WTC11 (cell line): ENCODE measurements at regions not wholly inside any gene's neighbourhood (a gene's known extent, or its start where the extent isn't known, plus 50 kb on each side); places are given as distances from the start of the nearest gene placed in this dataset.

Source experiments
- FOXJ3 ChIP-seq: sonication (generic); formaldehyde crosslinking; IDR thresholded peaks from 2 replicates; pipeline ENCODE4 v1.9.0; 2021; ENCODE audit warnings: missing genetic modification reagents, mild to moderate bottlenecking, borderline replicate concordance
- SP1 ChIP-seq: sonication (generic); formaldehyde crosslinking; conservative IDR thresholded peaks from 2 replicates; pipeline ENCODE4 v1.8.1; 2022; ENCODE audit warnings: missing genetic modification reagents
- TF ChIP-seq, protein P1 (sequence below): sonication (generic); formaldehyde crosslinking; IDR thresholded peaks from 2 replicates; pipeline ENCODE4 v1.8.0; 2022; ENCODE audit warnings: missing genetic modification reagents
- TF ChIP-seq, protein P2 (sequence below): fragments of 200-600 bp; IDR thresholded peaks from 2 replicates; pipeline ENCODE4 v1.8.0; 2022; ENCODE audit warnings: antibody characterized with exemption

DNA sequence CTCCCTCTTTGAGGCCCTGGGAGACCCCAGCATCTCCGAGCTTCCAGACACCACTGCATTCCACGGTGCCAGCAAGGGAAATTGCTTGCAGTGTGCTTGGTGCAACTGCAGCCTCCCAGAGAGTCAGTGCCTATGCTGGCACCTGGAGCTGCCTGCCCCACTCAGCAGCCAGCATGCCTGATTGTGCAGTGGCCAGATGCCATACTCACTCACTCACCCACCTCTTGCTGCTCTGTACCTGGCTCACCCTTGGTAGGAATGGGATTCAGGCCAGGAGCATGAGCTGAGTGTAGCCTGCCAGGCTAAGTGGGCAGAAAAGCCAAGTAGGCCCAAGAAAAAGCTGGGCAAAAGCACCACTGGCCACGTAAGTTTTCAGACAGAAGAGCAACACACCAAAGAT is 651.4 kb downstream of the GABRG1 start:
- TF ChIP-seq, protein P1, sequence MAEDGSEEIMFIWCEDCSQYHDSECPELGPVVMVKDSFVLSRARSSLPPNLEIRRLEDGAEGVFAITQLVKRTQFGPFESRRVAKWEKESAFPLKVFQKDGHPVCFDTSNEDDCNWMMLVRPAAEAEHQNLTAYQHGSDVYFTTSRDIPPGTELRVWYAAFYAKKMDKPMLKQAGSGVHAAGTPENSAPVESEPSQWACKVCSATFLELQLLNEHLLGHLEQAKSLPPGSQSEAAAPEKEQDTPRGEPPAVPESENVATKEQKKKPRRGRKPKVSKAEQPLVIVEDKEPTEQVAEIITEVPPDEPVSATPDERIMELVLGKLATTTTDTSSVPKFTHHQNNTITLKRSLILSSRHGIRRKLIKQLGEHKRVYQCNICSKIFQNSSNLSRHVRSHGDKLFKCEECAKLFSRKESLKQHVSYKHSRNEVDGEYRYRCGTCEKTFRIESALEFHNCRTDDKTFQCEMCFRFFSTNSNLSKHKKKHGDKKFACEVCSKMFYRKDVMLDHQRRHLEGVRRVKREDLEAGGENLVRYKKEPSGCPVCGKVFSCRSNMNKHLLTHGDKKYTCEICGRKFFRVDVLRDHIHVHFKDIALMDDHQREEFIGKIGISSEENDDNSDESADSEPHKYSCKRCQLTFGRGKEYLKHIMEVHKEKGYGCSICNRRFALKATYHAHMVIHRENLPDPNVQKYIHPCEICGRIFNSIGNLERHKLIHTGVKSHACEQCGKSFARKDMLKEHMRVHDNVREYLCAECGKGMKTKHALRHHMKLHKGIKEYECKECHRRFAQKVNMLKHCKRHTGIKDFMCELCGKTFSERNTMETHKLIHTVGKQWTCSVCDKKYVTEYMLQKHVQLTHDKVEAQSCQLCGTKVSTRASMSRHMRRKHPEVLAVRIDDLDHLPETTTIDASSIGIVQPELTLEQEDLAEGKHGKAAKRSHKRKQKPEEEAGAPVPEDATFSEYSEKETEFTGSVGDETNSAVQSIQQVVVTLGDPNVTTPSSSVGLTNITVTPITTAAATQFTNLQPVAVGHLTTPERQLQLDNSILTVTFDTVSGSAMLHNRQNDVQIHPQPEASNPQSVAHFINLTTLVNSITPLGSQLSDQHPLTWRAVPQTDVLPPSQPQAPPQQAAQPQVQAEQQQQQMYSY (CRISPR knock-in tag), result no peak
- TF ChIP-seq, protein P2, sequence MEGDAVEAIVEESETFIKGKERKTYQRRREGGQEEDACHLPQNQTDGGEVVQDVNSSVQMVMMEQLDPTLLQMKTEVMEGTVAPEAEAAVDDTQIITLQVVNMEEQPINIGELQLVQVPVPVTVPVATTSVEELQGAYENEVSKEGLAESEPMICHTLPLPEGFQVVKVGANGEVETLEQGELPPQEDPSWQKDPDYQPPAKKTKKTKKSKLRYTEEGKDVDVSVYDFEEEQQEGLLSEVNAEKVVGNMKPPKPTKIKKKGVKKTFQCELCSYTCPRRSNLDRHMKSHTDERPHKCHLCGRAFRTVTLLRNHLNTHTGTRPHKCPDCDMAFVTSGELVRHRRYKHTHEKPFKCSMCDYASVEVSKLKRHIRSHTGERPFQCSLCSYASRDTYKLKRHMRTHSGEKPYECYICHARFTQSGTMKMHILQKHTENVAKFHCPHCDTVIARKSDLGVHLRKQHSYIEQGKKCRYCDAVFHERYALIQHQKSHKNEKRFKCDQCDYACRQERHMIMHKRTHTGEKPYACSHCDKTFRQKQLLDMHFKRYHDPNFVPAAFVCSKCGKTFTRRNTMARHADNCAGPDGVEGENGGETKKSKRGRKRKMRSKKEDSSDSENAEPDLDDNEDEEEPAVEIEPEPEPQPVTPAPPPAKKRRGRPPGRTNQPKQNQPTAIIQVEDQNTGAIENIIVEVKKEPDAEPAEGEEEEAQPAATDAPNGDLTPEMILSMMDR, result no peak
- TF ChIP-seq FOXJ3 (CRISPR knock-in tag) (no peak), SP1 (CRISPR knock-in tag) (no peak)
